Renal pelvis (tissue), 1 donor: ENCODE measurements at regions not wholly inside any gene's neighbourhood (a gene's known extent, or its start where the extent isn't known, plus 50 kb on each side); places are given as distances from the start of the nearest gene placed in this dataset.
"Not testable (repeated sequence)": the region's sequence is repeated elsewhere in the genome, so short reads cannot be mapped to it uniquely, and the experiment has no call there.

Experiments used
- DNase-seq: peaks from one replicate; pipeline ENCODE4 v3.0.0-alpha.2; 2013

GRCh38 chr5:97488126-97488668 lies 305.1 kb upstream of the RIOK2 start:
- no peak for DNase-seq

- DNase-seq = no peak
Observed at GRCh38 chr5:97489010-97489840, 306.2 kb upstream of the RIOK2 start.

DNA sequence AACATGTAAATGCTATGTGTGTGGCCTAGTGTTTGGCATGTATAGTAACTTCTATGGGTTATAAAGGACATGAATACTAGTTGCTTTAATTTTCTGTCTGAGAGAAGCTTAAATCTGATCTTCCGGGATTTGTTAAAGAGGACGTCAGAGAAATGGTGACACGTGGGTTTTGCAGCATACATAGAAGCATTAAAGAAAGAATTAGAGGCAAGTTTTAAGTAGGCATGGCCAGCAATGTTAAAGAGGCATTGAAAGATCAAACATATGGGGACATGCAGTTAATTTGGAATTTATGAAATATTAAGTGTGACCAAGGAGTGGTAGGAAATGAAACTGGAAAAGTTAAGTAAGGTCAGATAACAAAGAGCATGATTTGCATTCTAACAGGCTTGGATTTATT lies 311.4 kb upstream of the RIOK2 start:
- DNase-seq = no peak

DNA sequence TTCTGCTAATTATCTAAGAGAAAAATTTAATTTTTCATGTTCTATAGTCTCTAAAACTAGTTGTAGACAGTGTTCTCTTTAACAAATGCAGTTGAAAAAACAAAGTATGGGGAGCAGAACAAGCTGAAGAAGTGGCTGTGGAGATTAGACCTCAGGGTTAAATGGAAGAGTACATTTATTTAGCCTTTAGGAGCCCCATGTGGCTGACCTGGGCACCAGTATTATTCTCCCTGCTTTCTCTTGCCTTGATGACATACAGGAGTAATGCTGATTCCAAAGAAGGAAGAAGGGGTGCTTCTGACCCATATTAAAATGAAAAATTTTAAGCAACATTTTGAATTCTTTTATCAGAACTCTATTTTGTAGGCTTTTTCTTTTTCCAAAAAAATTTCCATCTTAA lies 312.3 kb upstream of the RIOK2 start:
- no peak for DNase-seq

DNA sequence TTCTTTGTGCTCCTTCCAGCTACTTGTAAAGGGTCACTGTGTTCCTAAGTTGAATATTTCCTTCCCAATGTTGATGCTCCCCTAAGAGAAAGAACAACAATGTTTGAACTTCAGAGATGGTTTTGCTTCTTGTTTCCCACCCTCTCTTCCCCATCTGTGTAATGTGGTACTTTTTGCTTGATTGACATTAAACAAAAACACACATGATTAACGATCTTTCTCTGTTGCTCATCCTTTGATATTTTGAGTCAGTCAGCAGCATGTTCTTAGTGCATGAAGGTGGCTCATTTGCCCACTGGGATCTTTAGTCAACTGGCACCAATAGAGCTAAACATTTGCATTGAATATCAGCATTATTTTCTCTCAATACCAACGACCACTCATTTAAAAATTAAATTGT lies 313.0 kb upstream of the RIOK2 start:
- no peak for DNase-seq

GRCh38 chr5:97498657-97499056 lies 315.6 kb upstream of the RIOK2 start:
- no peak for DNase-seq

GRCh38 chr5:97499605-97500004 lies 316.6 kb upstream of the RIOK2 start:
- DNase-seq = no peak

DNA sequence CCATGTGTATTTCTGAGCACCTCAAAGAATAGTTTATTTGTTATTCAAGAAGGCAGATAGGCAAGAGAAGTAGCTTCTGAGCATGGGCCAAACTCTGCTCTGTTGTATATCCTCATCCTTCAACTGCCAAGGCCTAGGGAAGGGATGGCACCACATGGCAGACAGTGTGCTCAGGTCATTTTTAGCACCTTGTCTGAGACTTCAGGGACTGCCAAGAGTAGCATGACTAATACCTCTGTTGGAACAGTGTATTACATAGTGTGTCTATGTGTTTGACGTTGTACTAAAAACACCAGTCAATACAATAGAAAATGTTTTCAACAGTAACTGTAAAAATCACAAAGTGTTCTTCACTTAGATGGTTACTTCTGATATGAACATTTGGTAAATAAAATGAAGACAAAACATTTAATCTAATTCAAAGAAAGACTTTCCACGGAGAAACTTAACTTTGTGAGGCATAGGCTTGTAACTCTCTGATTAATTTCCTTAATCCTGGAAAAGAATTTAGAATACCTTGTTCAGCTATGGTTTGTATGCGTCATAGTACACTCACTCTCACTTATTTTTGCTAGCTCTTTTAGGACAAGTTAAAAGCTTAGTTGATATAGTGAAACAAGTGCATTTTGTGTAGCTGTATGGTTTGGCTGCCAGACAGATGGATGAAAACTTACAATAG lies 318.4 kb upstream of the RIOK2 start:
- DNase-seq = no peak

DNA sequence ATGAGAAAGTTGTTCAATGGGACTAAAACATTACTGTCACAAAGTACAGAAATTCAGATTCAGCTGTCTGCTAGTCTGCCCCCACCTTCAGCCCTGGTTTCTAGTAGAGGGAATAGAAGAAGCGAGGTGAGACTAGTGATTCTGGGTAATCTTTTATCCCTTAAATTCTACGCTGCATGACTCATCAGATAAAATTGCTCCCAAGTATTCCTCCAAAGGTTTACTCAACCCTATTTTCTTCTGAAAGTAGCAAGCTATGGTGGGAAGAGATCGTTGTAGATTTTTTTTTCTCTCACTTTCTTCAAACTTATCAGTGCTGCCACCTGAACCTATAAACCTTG lies 318.9 kb upstream of the RIOK2 start:
- DNase-seq = no peak

DNA sequence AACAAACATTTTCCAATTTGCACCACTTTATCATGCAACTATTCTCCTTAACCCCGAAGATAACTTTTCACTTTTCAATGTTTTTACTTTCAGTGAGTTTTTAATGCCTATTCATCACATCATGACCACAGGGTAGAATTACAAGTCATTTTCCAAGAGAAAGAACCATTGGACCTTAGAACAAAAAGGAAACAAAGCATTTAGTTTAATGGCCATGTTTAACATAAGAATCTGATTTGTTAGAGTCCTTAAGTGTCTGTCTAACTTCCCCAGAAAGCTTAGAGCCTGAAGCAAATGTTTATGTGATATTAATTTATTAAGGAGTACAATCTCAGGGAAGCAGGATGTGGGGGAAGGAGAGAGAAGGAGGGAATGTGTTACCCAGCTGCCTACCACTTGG lies 325.8 kb upstream of the RIOK2 start:
- DNase-seq = no peak

DNA sequence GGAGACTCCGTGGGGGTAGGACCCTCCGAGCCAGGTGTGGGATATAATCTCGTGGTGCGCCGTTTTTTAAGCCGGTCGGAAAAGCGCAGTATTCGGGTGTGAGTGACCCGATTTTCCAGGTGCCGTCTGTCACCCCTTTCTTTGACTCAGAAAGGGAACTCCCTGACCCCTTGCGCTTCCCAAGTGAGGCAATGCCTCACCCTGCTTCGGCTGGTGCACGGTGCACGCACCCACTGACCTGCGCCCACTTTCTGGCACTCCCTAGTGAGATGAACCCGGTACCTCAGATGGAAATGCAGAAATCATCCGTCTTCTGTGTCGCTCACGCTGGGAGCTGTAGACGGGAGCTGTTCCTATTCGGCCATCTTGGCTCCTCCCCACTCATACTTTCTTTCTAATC lies 336.5 kb upstream of the RIOK2 start:
- DNase-seq = not testable (repeated sequence)

GRCh38 chr5:97523336-97523735 lies 340.3 kb upstream of the RIOK2 start:
- not testable (repeated sequence) for DNase-seq

DNA sequence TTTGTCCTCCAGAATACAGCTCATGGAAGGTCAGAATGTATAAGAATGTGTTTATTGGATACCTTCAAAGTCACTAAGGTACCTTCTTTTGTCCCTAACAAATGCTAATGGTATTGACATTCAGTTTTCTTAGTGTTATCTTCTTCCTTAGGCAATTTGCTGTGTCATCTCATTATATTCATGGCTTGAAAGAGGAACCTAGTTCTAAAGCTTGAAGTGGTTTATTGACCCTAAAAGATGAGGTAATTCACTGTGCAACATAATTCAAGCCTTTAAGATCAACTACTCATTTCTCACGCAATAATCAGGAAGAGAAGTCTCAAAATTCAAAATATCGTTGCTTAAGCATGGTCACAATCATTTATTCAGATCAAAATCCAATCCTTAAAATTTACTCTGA lies 342.7 kb upstream of the RIOK2 start:
- DNase-seq = no peak

DNA sequence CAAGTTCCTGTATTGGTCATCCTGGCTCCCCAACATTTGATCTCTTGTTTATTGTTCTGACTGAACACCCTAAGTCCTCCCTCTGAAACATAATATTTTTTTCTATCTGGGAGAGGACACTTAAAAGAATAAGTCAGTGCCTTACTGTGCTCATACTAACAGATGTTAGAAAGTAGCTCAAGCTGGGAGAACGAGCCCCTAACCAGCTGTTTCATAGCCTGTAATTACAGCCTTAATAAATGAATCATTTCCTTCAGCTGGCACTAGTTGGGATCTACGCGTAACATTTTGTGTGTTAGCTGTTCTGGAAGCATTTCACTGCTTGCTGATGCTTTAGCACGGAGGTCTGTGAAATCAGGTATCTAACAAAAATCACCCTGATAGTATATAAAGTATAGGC lies 345.9 kb upstream of the RIOK2 start:
- DNase-seq = peak; percentile 11

- DNase-seq = no peak
Observed at GRCh38 chr5:97529354-97529985, 346.4 kb upstream of the RIOK2 start.

GRCh38 chr5:97531549-97531948 lies 348.5 kb upstream of the RIOK2 start:
- DNase-seq = no peak

- peak; percentile 17 for DNase-seq
Observed at GRCh38 chr5:97534166-97534565, 351.1 kb upstream of the RIOK2 start.

DNA sequence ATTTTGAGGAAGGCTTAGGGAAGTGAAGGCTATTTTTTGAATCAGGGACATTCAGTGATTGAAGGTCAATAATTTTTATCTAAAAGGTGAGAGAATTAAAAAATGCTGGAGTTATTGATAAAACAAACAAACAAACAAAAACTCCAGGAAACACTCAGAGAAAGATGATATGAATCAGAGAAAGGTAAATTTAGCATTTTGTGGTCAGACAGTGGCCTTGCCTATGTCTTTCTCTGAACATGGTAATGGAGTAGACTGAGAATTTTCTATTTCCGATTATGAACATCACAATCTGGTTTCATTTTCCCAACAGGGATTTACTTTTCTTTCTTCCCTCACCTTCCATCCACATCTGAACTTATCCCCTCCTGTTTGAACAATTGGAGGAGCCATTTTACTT lies 353.6 kb upstream of the RIOK2 start:
- DNase-seq = no peak

- no peak for DNase-seq
Observed at GRCh38 chr5:97538912-97539311, 355.9 kb upstream of the RIOK2 start.

GRCh38 chr5:97541864-97542263 lies 358.8 kb upstream of the RIOK2 start:
- DNase-seq = no peak

GRCh38 chr5:97542469-97542868 lies 359.4 kb upstream of the RIOK2 start:
- no peak for DNase-seq

GRCh38 chr5:97543166-97543565 lies 360.1 kb upstream of the RIOK2 start:
- DNase-seq = no peak

GRCh38 chr5:97544240-97544639 lies 361.2 kb upstream of the RIOK2 start:
- no peak for DNase-seq
